ENCODE measurements at regions not wholly inside any gene's neighbourhood (a gene's known extent, or its start where the extent isn't known, plus 50 kb on each side); places are given as distances from the start of the nearest gene placed in this dataset.

DNA sequence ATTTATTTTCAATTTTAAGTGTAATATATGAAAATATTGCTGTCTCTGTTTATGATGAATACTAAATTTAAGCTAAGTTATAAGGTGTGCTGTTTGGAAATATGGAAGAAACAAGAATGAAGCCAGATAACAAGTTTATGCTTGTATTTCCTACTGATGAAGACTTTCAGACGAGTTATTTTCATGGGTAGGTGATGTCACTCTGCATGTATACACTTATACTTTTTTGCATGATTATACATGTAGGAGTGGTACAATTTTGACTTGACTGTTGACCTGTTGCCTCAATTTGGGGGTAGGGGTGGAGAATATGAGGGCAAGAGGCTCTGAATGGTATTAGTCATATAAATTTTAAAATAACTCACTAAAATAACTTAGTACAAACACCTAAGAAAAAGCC, 133.7 kb downstream of the HAUS1 start:
- Histone ChIP-seq H3K9me1 (replicated peaks; ENCODE audit: control insufficient read depth, extremely low read depth, insufficient read depth, low read length) (no peaks in the 10 kb centered on the region), H3K9me3 (replicated peaks; ENCODE audit: control insufficient read depth, insufficient read depth, low read length) (no peaks in the 10 kb centered on the region), H3K36me3 (ENCODE audit: control insufficient read depth in 2 of 2, extremely low read depth in 1 of 2, insufficient read depth in 2 of 2, low read length in 2 of 2) (no peaks in the 10 kb centered on the region), H3K27me3 (ENCODE audit: control insufficient read depth in 2 of 2, insufficient read depth in 2 of 2, low read length in 2 of 2) (no peaks in the 10 kb centered on the region), H3K79me2 (ENCODE audit: control insufficient read depth, insufficient read depth, low read length) (peaks cover 2% of the 10 kb centered on the region), H3K4me3 (replicated peaks in 1 of 3; ENCODE audit: insufficient read depth in 1 of 3, low read depth in 1 of 3, low read length in 3 of 3) (no peak overlapping the region), H4K20me1 (replicated peaks; ENCODE audit: control insufficient read depth, extremely low read depth, insufficient read depth, low read length) (no peaks in the 10 kb centered on the region), H3K27ac (ENCODE audit: insufficient read depth, low read depth, low read length) (no peak overlapping the region), H3K4me2 (ENCODE audit: insufficient read depth, low read length) (no peak overlapping the region), H2AFZ (ENCODE audit: low read depth, low read length) (no peak overlapping the region), H3K4me1 (ENCODE audit: control insufficient read depth, extremely low read depth, insufficient read depth, low read length) (no peaks in the 10 kb centered on the region), H3K9ac (replicated peaks; ENCODE audit: extremely low read depth, insufficient read depth, low read length) (no peak overlapping the region)
- BruUV-seq (replicated peaks) = no TSS peak
- dilution Hi-C loops (cut with MboI; ENCODE audit: extremely low pct_ligation_motif_present, low sequenced_read_pairs) = no loop called here
- ChIA-PET CTCF (interaction anchor here (0.9 kb wide), 1 partner anchor 18 kb away, joined by 3 read pairs; no protein-coding TSS in a partner anchor), POLR2A (no interaction called here)
- TF ChIP-seq POLR2A (IDR thresholded peaks at IDR 0.05; ENCODE audit: low read depth, low read length) (no peak), JUN (IDR thresholded peaks at IDR 0.05; ENCODE audit: borderline replicate concordance, insufficient read depth, insufficient read length, low read depth) (no peak), POLR2AphosphoS5 (IDR thresholded peaks at IDR 0.05; ENCODE audit: insufficient read depth, low read depth, low read length) (no peak), MAX (IDR thresholded peaks at IDR 0.05; ENCODE audit: insufficient read depth, insufficient read length) (no peak), EZH2 (IDR thresholded peaks at IDR 0.05; ENCODE audit: borderline replicate concordance, low read depth, low read length, severe bottlenecking) (no peak), GATA2 (IDR thresholded peaks at IDR 0.05; ENCODE audit: insufficient read depth, insufficient read length, low read depth, low read length) (no peak), FOS (IDR thresholded peaks at IDR 0.05; ENCODE audit: borderline replicate concordance, insufficient read depth, low read length) (no peak), MYC (IDR thresholded peaks at IDR 0.05; ENCODE audit: low read depth, low read length) (no peak)
- TF ChIP-seq, protein P1, sequence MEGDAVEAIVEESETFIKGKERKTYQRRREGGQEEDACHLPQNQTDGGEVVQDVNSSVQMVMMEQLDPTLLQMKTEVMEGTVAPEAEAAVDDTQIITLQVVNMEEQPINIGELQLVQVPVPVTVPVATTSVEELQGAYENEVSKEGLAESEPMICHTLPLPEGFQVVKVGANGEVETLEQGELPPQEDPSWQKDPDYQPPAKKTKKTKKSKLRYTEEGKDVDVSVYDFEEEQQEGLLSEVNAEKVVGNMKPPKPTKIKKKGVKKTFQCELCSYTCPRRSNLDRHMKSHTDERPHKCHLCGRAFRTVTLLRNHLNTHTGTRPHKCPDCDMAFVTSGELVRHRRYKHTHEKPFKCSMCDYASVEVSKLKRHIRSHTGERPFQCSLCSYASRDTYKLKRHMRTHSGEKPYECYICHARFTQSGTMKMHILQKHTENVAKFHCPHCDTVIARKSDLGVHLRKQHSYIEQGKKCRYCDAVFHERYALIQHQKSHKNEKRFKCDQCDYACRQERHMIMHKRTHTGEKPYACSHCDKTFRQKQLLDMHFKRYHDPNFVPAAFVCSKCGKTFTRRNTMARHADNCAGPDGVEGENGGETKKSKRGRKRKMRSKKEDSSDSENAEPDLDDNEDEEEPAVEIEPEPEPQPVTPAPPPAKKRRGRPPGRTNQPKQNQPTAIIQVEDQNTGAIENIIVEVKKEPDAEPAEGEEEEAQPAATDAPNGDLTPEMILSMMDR (IDR thresholded peaks at IDR 0.05; ENCODE audit: extremely low read depth in 1 of 2, insufficient read depth in 1 of 2, low read depth in 1 of 2, low read length in 2 of 2) = no peak
- intact Hi-C loops (cut with micrococcal nuclease) = no loop called here
- FAIRE-seq (no peak), DNase-seq (ENCODE audit: low read depth, low spot score) (no peak)
